GM21447 (cell line): ENCODE measurements at regions not wholly inside any gene's neighbourhood (a gene's known extent, or its start where the extent isn't known, plus 50 kb on each side); places are given as distances from the start of the nearest gene placed in this dataset.
"Not testable (repeated sequence)": the region's sequence is repeated elsewhere in the genome, so short reads cannot be mapped to it uniquely, and the experiment has no call there.

ENCODE experiments used
- ATAC-seq: cut with Tn5 transposase; IDR thresholded peaks from one replicate; pipeline ENCODE4 v1.9.1; 2021; ENCODE audit not compliant: unreplicated experiment

DNA sequence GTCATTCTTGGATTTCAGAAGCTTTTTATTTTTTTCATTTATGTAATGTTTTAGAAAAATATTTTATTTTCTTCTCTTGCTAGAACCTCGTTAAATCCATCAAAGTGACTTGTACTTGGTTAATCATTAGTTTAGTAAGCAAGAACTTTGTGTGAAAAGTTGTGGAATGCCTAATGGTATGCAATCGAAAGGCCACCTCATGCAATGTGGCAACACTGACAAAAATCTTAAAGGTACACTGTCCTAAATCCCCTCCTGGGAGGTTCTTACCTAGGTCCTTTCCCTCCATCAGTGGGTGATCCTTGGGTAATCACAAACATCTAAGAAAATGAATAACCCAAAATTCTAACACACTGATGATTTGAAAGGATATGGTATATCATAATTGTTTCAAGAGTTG is 304.2 kb downstream of the DNAH5 start:
- no peak for ATAC-seq

- no peak for ATAC-seq
Observed at GRCh38 chr5:13632676-13633075, 311.8 kb downstream of the DNAH5 start.

DNA sequence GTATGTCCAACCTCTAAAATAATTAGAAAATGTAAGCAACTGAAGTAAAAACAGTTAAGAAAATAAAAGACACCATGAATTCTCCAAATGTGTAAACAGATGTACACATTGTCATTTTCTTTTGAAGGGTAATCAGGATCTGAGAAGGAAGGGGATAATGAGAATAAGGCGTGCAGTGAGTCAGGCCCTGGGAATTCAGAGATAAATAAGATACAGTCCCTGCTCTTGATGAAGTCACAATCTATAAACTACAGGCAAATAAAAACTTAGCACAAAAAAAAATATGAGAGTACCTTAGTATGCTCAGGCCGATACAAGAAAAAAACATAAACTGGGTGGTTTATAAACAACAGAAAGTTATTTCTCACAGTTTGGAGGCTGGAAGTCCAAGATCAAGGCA is 315.3 kb downstream of the DNAH5 start:
- no peak for ATAC-seq

DNA sequence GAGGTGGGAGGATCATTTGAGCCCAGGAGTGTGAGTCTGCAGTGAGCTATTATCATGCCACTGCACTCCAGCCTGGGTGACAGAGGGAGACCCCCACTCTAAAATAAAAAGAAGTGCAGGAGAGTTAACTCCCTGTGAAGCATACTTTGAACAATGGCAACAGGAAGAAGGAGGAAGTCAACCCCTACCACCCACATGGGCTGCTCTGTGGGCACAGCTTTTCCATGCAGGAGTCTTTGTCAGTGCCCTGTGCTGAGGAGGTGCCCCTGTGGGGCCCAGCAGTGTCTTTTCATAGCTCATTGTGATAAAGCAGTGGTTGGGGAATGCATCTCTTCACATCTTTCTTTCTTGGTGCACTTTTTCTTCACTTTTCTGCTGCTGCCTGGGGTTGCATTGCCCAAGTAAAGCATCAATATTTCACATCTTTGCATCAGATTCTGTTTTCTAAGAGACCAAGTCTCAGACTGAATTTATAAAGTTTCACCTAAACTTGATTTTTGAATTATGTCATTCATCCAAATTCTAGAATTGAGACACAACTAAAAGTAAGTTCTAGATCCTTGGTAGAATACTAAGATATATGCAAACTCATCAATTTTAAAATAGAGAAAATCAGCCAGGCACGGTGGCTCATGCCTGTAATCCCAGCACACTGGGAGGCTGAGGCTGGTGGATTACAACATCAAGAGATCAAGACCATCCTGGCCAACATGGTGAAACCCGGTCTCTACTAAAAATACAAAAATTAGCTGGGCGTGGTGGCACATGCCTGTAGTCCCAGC is 316.6 kb downstream of the DNAH5 start:
- ATAC-seq: no peak

- no peak for ATAC-seq
Observed at GRCh38 chr5:13625616-13626198, 318.8 kb downstream of the DNAH5 start.

- ATAC-seq: no peak
Observed at GRCh38 chr5:13624283-13625074, 320.0 kb downstream of the DNAH5 start.

DNA sequence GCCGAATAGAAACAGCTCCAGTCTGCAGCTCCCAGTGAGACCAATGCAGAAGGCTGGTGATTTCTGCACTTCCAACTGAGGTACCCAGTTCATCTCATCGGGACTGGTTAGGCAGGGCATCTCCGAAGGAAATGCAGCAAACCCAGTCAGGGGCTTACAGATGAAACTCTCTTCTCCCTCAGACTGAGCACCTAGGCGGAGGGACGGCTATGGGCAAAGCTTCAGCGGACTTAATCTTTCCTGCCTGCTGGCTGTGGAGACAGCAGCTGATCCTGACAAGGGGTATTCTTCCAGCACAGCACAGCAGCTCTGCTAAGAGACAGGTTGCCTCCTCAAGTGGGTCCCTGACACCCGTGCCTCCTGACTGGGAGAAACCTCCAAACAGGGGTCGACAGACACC is 330.9 kb downstream of the DNAH5 start:
- ATAC-seq: no peak

- no peak for ATAC-seq
Observed at GRCh38 chr5:13611604-13612003, 332.9 kb downstream of the DNAH5 start.

GRCh38 chr5:13609504-13609903 is 335.0 kb downstream of the DNAH5 start:
- no peak for ATAC-seq

DNA sequence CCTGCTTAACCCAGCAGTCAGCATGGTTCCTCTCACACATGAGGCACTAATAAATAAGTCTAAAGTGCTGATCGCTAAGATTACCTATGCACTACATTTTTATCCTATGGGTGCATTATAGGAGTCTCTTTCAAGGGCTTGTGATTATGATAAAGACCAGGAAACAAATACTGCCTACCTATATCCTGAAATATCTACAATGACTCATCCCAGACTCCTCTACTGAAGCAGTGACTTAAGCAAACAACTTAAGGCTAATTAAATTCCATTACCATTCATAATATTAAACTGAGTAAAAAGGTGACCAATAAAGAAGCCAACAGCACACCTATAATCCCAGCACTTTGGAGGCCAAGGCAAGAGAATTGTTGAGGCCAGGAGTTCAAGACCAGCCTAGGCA is 338.4 kb downstream of the DNAH5 start:
- no peak for ATAC-seq

GRCh38 chr5:13601112-13601511 is 343.4 kb downstream of the DNAH5 start:
- ATAC-seq: no peak

DNA sequence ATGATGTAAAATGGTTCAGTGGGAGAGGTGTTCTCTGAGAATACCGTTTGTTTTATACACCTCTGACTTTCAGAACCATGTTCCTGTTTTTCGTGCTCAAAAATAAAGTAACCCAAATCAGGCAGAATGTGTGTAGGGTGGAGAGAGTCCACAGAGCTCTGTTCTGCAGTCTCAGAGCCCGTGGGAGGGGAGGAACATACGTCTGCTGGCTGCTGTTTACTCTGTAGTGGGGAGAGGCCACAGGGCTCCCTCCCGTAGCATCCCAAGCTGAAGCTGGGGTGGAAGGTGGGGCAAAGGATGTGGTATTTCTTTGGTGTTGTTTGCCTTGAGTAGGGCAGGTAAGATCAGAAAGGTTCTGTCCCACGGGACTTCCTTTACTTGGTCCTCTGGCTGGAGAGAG is 348.5 kb downstream of the DNAH5 start:
- no peak for ATAC-seq

DNA sequence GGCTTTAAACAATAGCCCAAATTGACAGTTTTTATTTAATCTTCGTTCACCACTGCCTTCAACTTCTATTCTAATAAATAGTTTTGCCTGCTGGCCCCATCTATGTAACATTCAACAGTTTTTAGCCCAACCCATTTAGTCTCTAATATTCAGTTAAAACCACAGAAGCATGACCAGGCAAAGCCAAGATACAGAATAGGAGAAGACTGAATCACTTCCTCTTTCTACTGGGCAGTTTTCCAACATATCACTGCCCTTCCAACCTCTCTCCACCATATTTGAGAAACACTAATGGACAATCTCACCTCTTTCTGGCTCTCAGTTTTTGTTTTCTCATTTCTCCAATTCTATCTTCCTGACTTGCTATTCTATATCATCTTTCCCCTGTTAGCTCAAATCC is 352.9 kb downstream of the DNAH5 start:
- ATAC-seq: no peak

GRCh38 chr5:13585324-13585723 is 359.2 kb downstream of the DNAH5 start:
- ATAC-seq: no peak

GRCh38 chr5:13581914-13582313 is 362.6 kb downstream of the DNAH5 start:
- ATAC-seq: no peak

GRCh38 chr5:13581132-13581531 is 363.4 kb downstream of the DNAH5 start:
- ATAC-seq: no peak

DNA sequence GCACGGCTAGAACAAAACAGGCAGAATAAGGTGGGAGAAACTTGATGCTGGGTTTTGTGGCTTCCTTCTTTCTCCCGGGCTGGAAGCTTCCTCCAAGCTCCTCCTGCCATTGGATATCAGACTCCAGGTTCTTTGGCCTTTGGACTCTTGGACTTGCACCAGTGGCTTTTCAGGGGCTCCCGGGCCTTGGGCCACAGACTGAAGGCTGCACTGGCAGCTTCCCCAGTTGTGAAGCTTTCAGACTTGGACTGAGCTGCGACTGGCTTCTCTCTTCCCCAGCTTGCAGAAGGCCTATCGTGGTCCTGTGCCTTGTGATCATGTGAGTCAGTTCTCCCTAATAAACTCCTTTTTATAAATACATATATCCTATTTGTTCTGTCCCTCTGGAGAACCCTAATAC is 364.4 kb downstream of the DNAH5 start:
- ATAC-seq: no peak

GRCh38 chr5:13579091-13579490 is 365.4 kb downstream of the DNAH5 start:
- not testable (repeated sequence) for ATAC-seq

DNA sequence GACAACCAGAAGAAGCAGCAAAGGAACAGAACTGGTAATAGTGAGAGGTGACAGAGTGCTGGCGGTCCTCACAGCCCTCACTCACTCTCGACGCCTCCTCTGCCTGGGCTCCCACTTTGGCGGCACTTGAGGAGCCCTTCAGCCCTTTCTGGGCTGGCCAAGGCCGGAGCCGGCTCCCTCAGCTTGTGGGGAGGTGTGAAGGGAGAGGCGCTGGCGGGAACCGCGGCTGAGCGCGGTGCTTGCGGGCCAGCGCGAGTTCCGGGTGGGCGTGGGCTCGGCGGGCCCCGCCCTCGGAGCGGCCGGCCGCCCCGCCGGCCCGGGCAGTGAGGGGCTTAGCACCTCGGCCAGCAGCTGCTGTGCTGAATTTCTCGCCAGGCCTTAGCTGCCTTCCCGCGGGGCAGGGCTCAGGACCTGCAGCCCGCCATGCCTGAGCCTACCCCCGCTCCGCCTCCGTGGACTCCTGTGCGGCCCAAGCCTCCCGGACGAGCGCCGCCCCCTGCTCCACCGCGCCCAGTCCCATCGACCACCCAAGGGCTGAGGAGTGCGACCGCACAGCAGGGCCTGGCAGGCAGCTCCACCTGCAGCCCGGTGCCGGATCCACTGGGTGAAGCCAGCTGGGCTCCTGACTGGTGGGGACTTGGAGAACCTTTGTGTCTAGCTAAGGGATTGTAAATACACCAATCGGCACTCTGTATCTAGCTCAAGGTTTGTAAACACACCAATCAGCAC is 366.0 kb downstream of the DNAH5 start:
- not testable (repeated sequence) for ATAC-seq

DNA sequence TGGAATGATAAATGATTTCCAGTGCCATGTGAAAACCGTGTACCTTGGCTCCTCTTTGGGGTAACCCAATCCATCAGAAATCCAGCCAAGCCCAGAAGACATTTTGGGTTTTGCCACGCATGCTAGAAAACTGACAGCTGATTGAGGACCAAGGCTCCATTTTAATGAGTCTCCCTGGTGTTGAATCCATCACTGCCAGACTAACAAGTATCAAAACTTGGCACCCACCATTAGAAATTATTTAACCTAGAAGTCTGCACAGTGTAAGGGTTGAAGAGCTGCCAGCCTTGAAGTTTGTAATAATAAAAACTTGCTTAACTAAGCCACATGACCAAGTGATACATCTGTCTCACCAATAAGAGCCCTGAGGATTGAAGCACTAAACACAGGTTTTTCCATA is 369.9 kb downstream of the DNAH5 start:
- no peak for ATAC-seq

DNA sequence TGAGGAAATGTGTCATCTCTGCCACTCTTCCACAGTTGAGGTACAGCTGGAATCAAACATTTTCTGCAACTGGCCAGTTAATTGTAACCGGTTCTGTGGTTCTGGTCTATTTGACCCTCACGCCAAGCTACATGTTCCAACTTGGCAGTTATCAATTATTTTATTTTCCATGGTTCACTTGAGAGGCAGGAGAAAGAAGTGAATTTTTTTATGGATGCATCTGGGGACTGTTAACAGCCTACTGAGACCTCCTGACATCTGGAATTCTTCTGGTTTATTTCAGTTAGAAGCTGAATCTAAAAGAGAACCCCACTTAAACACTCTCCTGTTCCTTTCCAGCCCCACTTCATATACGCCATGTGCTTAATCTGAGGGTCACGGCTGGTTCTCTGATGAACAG is 372.3 kb downstream of the DNAH5 start:
- ATAC-seq: no peak
